ENCODE measurements at regions not wholly inside any gene's neighbourhood (a gene's known extent, or its start where the extent isn't known, plus 50 kb on each side); places are given as distances from the start of the nearest gene placed in this dataset.
"Not testable (repeated sequence)": the region's sequence is repeated elsewhere in the genome, so short reads cannot be mapped to it uniquely, and the experiment has no call there.

DNA sequence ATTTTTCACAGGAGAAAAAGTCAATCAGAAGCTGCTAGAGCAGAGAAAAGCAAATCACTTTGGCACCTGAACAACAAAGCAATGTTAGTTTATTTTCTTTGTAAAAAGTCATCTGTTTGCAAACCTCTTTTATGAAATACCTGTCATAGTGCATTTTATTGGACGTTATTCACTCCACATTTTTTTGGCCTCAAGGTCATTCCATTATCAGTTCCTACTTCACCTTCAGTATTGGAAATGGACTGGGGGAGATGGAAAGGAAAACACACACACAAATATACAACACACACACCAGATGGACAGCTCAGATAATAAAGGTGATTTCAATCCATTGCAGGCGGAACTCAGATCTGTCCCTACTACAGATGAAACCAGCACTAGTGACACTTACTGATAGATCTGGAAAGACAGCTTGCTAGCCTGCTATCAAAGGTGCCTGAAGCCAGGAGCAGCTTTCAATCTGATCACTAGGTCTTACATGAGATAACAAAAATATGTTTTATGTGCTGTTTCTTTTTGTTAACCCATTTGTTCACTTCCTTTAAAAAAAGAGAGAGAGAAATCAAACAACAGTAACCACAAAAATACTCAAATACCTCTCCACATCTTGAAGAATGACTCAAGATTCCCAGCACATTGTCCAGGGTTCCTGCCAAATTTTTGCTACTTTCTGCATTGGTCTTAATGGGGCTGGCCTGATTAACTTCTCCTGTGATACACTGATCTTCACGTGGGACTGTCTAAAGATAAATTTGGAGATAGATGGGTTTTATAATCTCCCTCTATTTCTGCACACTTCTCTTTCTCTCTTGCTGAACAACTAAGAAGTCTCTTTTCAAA lies 844.3 kb upstream of the TENM4 start:
- no peak overlapping the region for H3K4me3 ChIP-seq
- TF ChIP-seq, protein P1, sequence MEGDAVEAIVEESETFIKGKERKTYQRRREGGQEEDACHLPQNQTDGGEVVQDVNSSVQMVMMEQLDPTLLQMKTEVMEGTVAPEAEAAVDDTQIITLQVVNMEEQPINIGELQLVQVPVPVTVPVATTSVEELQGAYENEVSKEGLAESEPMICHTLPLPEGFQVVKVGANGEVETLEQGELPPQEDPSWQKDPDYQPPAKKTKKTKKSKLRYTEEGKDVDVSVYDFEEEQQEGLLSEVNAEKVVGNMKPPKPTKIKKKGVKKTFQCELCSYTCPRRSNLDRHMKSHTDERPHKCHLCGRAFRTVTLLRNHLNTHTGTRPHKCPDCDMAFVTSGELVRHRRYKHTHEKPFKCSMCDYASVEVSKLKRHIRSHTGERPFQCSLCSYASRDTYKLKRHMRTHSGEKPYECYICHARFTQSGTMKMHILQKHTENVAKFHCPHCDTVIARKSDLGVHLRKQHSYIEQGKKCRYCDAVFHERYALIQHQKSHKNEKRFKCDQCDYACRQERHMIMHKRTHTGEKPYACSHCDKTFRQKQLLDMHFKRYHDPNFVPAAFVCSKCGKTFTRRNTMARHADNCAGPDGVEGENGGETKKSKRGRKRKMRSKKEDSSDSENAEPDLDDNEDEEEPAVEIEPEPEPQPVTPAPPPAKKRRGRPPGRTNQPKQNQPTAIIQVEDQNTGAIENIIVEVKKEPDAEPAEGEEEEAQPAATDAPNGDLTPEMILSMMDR (IDR thresholded peaks at IDR 0.05) = no peak
- DNase-seq (ENCODE audit: low spot score) = no peak
- no peak overlapping the region for H3K27ac ChIP-seq

GRCh38 chr11:80282643-80283042 lies 841.8 kb upstream of the TENM4 start:
- TF ChIP-seq, protein P1 (IDR thresholded peaks at IDR 0.05) = no peak
- no peak for DNase-seq (ENCODE audit: low spot score)
- Histone ChIP-seq H3K27ac (no peak overlapping the region), H3K4me3 (no peak overlapping the region)

GRCh38 chr11:80281194-80281593 lies 840.4 kb upstream of the TENM4 start:
- TF ChIP-seq, protein P1 (IDR thresholded peaks at IDR 0.05) = no peak
- no peak overlapping the region for H3K4me3 ChIP-seq
- H3K27ac ChIP-seq = no peak overlapping the region

GRCh38 chr11:80280737-80281136 lies 839.9 kb upstream of the TENM4 start:
- Histone ChIP-seq H3K27ac (no peak overlapping the region), H3K4me3 (no peak overlapping the region)
- DNase-seq (ENCODE audit: low spot score) = no peak
- TF ChIP-seq, protein P1 (IDR thresholded peaks at IDR 0.05) = no peak

More at GRCh38 chr11:80281194-80281593, 840.4 kb upstream of the TENM4 start:
- DNase-seq (ENCODE audit: low spot score) = no peak

DNA sequence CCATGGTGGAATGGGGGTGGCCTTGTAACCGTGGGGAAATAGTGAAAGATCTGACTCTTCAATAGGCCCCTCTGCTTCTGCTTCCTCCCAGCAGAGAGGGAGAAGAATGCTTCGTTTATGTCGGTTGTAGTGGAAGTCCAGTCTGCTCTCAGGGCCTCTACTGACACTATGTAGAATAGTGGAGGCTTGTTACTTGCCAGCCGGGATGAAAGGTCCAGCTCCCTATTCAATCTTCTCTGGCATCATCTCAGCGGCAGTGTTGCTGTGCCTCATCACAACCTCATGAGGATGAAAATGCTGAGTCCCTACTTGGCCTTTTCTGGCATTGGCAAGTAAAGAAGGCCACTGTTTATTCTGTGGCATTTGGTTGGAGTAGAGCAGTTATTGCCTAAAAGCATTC lies 820.9 kb upstream of the TENM4 start:
- TF ChIP-seq, protein P1 (IDR thresholded peaks at IDR 0.05) = no peak
- no peak overlapping the region for H3K4me3 ChIP-seq
- no peak for DNase-seq (ENCODE audit: low spot score)
- no peak overlapping the region for H3K27ac ChIP-seq

- not testable (repeated sequence) for DNase-seq (ENCODE audit: low spot score); H3K27ac ChIP-seq; H3K4me3 ChIP-seq
Measured at GRCh38 chr11:80257319-80258015, 816.6 kb upstream of the TENM4 start.

DNA sequence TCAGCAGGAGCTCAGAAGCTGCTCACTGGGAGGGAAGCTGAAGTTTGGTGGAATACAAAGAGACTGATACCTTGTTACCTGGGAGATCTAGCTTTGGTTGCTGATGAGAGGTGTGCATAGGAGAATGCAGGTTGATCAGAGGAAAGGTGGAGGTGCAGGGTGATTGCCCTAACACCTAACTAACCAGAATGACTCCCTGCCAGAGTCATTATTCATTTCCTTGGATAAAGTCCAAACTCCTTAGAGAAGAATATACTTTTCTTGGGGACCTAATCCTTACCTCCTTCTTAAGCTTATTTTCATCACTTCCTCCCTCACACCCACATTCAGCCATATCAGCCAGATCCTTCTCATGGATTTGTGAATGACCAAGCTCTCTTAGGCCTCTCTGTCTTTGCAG lies 814.2 kb upstream of the TENM4 start:
- Histone ChIP-seq H3K27ac (no peak overlapping the region), H3K4me3 (no peak overlapping the region)
- no peak for DNase-seq (ENCODE audit: low spot score)
- TF ChIP-seq, protein P1 (IDR thresholded peaks at IDR 0.05) = no peak

Measured in coronary artery (tissue), 2 donors.